Stimulated activated CD8-positive, alpha-beta memory T cell treated with anti-CD3 and anti-CD28 coated beads, Interleukin-4, amount 100 ng/mL, for 1 hour (primary cell): ENCODE measurements at regions not wholly inside any gene's neighbourhood (a gene's known extent, or its start where the extent isn't known, plus 50 kb on each side); places are given as distances from the start of the nearest gene placed in this dataset.
"Not testable (repeated sequence)": the region's sequence is repeated elsewhere in the genome, so short reads cannot be mapped to it uniquely, and the experiment has no call there.

Experiments used
- DNase-seq, 2 donors: peaks; one replicate each; pipeline ENCODE4 v3.0.0-alpha.2; 2020; ENCODE audit warnings: low read depth in 2 of 2, low spot score in 1 of 2

GRCh38 chr13:24995225-24995804 lies 100.6 kb upstream of the PABPC3 start:
- peak in 1 of 2 donors; percentile 27 for DNase-seq

DNA sequence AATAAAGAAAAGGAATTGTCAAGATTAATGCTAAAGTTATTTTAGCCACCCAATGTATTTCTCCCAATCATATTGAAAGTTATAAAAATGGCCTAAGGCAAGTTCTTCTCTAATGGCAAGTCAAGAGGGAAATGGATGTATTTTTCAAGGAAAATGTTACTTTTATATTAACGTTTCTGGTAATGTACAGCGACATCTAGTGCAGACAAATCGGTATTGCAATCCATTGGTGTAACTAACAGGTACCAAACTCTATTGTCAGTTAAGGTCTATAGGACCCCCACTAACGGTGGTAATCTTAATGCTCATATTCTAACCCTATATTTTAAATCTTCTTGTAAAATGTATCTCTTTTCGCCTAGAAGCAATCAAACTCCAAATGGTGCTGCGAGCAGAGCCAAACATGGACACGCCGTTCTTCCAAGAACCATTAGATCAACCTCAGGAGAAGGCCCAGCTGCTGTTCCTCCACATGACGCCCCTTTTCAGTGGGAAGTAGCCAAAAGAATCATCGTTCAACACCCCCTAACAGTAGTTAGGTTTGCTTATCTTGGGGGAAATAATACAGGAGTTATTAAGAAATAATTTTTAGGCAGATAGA lies 98.5 kb upstream of the PABPC3 start:
- DNase-seq, result no peak

DNA sequence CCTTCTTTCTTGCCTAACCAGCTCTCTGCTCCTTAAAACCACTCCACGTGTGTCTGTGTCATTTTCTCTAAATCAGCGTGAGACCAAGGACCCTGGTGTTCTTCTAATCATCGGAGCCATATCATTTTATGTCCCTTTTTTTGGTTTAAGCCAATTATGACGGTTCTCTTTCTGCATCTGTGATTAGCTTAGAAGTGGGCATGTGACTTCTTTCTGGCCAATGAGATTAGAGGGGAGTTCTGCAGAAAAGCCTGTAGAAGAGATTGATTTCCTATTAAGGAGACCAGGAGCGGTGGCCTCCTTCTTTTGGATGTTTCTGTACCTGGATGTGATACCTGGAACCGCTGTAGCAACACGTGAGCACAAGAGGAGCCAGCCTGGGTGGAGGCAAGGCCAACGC lies 97.5 kb upstream of the PABPC3 start:
- DNase-seq, result no peak

- DNase-seq, result no peak
These were observed 94.3 kb upstream of the PABPC3 start for GRCh38 chr13:25001476-25002206.

GRCh38 chr13:25002311-25002710 lies 93.6 kb upstream of the PABPC3 start:
- DNase-seq, result not testable (repeated sequence)

- DNase-seq, result not testable (repeated sequence)
These were observed 91.4 kb upstream of the PABPC3 start for GRCh38 chr13:25004489-25004888.

- not testable (repeated sequence) for DNase-seq
These were observed 90.9 kb upstream of the PABPC3 start for GRCh38 chr13:25005050-25005497.

GRCh38 chr13:25007389-25007788 lies 88.5 kb upstream of the PABPC3 start:
- DNase-seq, result not testable (repeated sequence)

DNA sequence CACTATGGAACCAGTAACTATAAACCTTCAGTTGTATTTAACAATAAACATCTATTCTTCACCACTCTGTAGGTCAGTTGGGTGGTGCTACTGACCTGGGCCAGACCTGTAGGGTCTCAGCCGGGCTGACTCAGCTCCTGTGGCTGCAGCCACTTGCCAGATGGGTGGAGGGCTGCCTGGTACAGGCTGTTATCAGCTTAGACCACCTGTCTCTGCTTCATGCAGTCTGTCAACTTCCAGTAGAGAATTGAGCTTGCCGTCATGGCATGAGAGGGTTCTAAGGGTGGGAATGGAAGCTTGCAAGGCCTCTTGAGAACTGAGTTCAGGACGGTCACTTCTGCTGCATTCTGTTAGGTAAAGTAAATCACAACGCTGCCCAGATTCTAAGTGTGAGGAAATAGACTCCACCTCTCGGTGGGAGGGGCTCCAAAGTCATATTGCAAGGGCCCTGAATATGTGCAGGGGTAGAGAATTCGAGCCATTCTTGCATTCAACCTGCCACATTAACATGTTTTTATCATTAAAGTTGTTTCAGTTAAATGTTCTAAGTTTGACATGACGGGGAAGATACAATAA lies 81.5 kb upstream of the PABPC3 start:
- DNase-seq, result not testable (repeated sequence)

DNA sequence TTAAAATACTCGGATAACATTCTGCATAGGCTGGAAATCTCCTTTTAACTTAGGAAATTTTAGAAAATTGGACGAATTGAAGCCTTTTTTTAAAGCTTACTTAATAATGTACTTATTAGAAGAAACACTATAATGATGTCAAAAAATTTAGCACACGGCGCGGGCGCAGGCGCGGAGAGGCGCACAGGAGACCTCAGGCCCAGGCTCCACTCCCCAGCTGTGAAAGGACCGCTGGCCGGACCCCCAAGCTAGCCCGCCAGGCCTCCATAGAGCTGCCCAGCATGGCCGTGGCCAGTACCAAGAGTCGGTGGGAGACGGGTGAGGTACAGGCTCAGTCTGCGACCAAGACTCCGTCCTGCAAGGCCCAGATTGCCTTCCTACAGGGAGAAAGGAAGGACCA lies 78.8 kb upstream of the PABPC3 start:
- not testable (repeated sequence) for DNase-seq

DNA sequence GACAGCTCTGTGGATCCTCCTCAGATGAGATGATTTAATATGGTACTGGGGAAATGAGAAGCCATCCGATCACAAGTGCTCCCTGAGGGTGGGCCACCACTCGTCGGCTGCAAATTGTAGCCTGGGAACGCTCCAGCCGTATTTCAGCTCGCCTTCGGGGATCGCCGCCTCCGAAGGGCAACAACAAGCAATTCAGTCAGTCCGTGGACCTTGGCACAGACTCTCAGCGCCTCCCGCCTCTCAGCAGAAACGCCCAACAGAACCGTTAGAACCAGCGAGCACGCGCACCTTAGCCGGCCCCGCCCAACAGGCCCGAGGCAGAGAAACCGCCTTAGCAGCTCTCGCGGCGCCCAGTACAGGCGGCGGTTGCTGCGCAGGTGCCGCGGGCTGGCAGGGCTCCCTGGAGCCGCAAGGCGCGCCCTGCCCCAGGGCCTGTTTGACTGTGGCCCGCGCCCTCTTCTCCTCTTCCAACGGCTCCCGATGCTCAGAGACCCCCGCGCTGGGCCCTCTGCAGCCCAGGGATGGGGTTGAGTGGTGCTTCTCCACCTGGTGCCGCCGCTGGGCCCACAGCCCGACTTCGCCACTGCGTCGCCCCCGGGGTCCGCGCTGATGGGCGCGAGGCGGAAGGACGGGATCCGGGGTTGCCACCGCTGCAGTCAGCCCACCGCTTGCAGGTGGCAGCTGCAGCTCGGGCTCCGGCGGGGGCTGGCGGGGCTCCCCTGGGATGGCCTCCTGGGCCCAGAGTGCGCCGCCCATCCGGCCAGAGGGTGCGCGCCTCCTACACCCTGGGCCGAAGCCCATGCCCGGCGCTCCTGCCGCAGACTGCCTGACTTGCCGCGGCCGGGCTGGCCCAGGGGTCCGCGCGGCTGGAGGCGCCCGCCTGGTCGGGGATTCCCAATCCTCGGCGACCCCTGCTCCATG lies 77.9 kb upstream of the PABPC3 start:
- DNase-seq, result not testable (repeated sequence)

DNA sequence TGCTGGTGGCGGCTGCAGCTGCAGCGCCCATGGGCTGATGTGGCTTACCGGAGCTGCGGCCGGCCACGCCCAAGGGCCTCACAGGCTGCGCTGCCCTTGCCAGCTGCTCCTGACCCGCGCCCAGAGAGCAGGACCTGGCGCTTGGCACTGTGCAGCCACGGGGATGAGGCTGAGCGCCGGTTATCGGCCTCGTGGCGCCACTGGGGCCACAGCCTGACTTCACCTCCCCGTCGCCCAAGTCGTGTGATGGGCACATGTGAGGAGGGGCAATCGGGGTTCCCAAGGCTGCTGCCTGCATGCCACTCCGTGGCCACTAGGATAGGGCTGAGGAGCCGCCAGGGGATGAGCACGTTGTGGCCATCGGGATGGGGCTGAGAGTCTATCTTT lies 77.2 kb upstream of the PABPC3 start:
- no peak for DNase-seq

- not testable (repeated sequence) for DNase-seq
These were observed 76.2 kb upstream of the PABPC3 start for GRCh38 chr13:25019741-25020140.

DNA sequence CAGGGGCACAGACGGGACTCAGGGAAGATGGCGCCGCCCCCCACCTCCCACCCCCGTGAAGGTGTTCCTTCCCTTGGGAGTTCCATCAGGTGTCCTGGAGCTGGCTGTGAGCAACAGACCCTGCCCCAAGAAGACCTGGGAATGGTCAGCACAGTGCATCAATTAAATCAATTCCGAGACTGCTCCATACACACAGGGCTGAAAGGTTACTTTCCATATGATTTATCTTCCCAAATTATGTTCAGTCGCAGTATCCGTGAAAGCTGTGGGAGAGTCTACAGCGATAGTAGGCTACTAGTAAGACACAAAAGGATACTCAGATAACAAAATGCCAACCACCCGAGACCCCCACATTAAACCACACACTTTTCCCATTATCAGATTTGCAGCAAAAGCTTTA lies 71.8 kb upstream of the PABPC3 start:
- DNase-seq, result no peak

DNA sequence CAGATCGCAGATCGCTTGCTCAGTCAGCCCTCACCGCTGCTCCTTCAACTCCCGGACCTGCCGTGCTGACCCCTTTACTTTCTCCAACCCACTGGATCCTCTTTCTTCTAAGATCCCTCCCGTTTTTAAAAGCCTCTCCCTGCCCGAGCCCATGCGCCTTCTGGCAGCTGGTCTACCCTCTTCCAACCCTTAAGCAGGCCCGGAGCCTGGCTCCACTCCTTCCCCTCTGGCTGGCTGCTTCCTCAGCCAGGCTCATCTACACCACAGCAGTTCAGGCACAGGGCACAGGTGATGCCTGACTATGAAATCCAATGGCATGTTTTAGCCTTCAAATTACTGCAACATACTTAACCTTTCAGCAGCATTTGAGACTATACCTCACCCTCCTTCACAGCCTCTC lies 63.8 kb upstream of the PABPC3 start:
- DNase-seq, result no peak

DNA sequence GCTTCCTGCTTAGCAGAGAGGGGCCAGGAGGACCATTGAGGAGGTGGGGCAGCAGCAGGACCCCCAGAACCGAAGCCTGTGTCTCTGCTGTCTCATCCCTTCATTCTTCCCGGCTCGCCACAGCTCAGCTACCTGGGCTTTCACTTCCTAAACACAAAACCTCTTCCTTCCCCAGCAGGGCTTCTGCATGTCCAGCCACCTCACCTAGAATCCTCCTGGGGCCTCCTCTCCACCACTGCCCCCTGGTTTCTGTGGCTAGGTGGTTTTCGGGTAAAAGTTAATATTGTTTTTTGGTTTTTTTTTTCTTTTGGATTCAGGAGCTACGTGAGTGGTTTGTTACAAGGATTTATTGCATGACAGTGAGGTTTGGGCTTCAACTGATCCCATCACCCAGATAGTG lies 61.8 kb upstream of the PABPC3 start:
- DNase-seq, result no peak

DNA sequence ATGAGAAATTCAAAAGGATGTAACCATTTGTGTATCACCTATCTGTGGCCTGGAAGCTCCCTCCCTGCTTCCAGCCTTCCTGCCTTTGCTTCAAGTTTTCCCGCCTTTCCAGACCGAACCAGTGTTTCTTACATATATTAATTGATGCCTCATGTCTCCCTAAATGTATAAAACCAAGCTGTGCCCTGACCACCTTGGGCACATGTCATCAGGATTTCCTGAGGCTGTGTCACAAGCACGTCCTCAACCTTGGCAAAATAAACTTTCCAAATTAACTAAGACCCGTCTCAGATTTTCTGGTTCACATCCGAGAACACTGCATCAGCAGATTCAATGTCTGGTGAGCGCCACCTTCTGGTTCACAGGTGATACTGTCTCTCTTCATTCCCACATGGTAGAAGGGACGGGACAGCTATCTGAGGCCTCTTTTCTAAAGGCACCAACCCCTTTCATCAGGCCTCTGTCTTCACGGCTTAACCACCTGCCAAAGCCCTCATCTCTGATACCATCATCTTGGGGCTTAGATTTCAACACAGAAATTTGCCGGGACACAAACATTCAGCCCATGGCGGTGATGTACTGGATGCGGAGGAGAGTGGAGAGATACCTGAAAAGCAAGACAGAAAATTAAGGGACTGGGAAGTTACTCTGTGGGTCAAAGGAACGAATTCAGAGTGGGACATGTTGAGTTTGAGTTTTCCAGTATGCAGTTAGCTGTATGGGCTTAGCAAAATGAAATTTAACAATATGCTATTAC lies 58.7 kb upstream of the PABPC3 start:
- peak in 1 of 2 donors; percentile 11 for DNase-seq

DNA sequence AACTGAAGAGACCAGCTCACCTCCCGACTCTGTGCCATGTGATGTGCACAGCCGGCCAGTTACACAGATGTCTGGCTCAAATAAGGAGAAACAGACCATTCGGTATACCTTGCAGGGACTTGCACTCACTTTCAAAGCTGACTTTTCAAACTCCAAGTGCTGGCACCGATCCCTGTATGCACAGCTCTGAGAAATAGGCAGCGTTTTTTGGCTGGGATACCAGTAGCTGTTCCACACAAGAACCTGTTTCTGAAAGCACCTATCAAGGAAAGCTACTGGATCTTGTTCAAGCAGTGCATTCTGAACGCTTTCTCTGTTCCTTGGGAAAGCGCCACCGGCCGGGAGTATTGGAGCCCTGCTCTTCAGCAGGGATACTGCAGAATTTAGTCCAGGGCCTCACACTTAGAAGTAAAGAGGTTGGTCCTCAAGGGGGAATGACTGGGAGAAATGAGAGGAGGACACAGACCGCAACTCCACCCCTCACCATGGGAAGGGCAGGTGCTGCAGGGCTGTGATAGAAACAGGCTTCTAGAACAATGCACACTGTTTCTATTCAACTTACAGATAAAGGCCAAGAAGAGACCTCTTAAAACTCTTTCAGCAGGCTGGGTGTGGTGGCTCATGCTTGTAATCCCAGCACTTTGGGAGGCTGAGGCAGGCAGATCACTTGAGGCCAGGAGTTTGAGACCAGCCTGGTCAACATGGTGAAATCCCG lies 53.6 kb upstream of the PABPC3 start:
- no peak for DNase-seq

GRCh38 chr13:25044071-25044470 lies 51.9 kb upstream of the PABPC3 start:
- no peak for DNase-seq
